LoVo (cell line): ENCODE measurements at regions not wholly inside any gene's neighbourhood (a gene's known extent, or its start where the extent isn't known, plus 50 kb on each side); places are given as distances from the start of the nearest gene placed in this dataset.

Experiments used
- DNase-seq: peaks from one replicate; pipeline ENCODE4 v3.0.0-alpha.2; 2016; ENCODE audit warnings: low spot score

DNA sequence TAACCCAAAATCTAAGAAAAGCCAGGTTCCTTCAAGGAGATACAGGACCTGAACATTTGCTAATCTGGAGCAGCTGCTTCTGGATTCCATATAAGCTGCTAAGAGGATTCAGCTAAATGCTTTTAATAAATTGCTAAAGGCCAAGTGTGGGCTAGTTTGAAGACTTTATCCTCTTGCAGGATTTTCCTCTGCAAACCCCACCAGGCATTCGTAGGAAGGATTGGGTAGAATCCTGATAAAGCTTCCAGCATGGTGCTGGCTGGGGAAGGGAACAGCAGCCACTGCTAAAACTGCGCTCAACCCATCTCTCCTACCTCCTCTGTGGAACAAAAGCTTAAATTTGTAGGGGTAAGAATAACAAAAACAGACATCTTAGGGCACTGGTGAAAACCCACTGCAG, 61.3 kb upstream of the TAB3 start:
- no peak for DNase-seq

DNA sequence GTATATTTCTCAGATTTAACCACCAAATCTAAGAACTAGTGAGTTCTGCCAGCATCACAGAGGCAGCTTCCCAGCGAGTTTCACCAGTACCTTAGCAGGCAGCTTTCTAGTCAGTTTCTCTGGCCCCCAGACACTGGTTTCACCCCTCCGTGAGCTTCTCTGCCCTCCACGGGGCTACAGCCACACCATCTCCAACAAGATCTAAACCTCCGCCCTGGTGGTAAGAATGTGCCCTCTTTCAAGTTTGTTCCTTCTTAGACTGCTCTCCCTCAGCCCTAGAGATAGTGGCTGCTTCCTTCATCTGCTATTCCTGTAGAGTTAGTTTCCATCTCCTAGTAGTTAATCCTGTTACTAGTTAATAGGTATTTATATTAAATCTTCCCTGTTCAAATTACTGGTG, 60.5 kb upstream of the TAB3 start:
- no peak for DNase-seq

DNA sequence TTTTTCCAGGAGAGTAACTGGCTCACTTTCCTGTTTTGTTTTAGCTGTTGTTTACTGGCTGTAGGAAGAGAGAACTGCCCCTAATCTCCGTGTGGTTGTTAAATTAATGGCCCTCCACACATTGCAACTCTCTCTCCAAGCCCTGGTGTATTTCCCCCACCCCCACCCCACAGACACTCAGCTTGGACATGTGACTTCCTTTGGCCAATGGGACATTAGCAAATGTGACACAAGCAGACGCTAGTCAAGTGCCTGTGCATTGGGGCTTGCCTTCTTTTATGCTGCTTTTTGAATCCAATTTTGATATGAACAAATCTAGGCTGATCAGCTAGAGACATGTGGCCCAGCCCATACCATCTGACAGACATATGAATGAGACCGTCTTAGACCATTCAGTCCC, 59.6 kb upstream of the TAB3 start:
- DNase-seq: no peak

DNA sequence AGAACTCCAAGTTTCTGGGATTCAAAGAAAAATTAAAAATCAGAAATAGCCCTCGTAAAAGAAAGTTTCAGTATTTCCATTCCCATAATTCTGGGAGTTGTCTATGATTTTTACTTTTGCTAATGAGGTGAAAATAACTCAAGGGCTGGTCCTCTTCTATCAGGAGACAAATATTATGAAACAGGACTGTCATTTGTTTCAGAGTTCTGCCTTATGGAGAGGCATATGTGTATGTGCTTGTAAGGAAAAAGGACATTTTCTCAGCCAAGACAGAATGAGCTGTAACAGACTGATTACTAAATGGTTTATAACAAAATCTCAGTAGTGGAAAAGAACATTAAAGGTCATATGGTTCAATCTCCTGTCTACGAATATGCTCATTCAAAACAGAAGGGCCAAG, 59.0 kb upstream of the TAB3 start:
- DNase-seq: no peak

DNA sequence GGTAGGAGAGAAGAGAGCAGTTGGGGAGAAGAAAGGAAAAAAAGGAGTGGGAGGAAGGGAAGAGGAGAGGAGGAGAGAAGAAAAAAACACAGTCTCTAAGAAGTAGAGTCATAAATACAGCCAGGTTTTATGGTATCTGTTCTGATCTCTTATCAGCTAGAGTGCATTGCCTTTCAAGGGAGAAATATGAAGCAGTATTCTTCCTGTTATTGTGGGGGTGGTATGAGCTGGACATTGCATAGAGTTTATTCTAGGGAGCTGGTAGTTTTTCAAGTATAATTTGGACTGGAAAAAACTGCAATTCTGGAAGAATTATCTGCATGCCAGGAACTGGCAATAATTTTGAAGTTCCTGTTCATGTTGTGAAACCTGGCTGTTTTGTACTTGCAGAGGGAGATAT, 54.9 kb upstream of the TAB3 start:
- DNase-seq: no peak

DNA sequence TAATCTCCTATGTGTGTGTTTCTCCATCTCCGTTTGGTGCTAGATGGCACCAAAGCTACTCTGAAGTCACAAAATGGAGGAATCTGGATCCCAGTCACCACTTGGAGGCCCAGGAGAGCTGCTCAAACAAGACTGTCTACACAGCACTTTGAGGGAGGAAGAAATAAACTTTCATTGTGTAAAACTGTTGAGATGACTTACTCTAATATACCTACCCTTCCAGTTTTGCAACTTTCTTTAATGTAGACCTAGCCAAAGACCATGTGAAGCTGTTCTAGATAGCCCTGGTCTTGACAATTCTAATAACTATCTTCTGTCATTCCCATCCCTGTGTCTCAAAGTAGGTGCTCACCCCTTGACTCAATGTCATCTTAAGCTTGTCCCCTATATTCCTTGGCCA, 52.8 kb upstream of the TAB3 start:
- DNase-seq: no peak

DNA sequence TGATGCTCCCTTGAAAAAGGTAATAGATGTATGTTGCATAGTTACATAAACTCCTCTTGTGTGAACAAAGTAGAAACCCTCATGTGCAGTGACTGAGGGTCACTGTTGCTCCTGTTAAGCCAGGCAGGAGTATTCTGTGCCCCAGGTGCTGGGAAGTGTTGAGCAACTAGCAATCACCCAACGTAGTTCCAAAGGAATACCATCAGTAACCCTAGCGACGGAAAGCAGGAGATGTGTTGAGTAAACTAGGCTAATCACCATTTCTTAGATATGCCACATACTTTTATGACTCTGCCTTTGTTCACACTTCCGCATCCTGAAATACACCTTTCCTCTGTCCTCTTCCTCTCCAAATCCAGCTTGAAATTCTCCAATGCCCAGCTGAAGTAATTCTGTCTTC, 50.9 kb upstream of the TAB3 start:
- DNase-seq: no peak
